LoVo (cell line): ENCODE measurements at regions not wholly inside any gene's neighbourhood (a gene's known extent, or its start where the extent isn't known, plus 50 kb on each side); places are given as distances from the start of the nearest gene placed in this dataset.
"Not testable (repeated sequence)": the region's sequence is repeated elsewhere in the genome, so short reads cannot be mapped to it uniquely, and the experiment has no call there.

Experiments used
- DNase-seq: peaks from one replicate; pipeline ENCODE4 v3.0.0-alpha.2; 2016; ENCODE audit warnings: low spot score

GRCh38 chrY:7415157-7415633 lies 503.6 kb upstream of the AMELY start:
- DNase-seq = no peak

DNA sequence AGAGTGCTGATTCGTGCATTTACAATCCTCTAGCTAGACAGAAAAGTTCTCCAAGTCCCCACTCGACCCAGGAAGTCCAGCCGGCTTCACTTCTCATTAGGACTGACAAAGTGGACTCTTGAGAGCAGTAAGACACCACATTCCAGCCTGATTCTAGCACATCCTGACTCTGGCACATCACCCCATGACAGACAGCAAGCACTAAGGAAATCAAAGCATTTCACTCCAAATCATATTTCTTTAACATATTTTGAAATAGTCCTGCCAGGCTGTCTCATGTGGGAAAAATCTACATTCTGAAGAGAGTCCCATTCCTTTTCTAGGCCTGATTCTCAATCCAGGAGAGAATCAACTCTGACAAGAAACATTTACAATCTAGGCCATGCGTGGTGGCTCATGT lies 478.5 kb upstream of the AMELY start:
- no peak for DNase-seq

DNA sequence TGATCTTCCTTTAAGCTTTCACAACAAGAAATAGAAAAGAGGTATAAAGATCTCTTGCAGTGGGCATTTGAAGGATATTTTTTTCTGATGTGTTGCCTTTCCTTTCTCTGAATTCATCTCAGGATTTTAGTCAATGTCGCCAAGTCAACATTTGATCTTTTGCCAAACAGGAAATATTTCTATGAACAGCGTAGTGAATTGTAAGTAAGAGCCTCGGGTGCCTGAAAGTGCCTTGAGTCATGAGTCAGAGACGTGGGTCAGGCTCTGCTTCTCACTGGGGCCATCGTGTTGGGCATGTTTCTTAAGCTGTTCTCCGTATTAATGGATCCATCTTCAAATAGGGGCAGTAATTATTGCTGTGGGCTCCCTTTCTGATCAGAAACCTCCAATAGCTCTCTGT lies 471.4 kb upstream of the AMELY start:
- no peak for DNase-seq

DNA sequence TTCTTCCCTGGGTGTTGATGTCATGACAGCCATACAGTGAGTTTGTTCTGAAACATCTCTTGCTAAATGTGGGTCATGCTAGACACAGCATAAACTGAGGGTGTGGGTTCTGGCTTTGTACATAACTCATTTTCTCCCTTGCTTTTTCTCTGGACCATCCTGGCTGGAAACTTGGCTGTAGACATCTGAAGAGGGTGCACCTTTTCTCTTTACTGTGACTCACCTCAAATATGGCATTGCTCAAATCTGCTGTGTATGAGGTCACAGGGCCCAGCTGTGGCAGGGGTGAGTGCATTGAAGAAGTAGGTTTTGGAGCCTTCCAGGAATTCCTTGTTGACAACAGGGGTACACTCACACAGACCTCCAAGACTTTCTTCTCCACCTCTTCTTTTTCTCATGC lies 465.5 kb upstream of the AMELY start:
- DNase-seq = no peak

DNA sequence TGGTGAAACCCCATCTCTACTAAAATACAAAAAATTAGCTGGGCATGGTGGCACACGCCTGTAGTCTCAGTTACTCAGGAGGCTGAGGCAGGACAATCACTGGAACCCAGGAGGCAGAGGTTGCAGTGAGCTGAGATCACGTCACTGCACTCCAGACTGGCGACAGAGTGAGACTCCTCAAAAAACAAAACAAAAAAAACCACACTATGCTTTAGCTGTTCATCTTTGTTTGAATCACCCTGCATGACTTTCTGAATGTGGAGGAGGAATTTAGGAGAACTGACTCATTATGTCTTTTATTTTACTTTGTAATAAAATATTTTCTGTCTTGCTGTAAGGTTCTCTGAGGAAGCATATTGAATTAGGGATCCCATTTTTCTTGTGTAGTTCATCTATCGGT lies 462.9 kb upstream of the AMELY start:
- DNase-seq = not testable (repeated sequence)

DNA sequence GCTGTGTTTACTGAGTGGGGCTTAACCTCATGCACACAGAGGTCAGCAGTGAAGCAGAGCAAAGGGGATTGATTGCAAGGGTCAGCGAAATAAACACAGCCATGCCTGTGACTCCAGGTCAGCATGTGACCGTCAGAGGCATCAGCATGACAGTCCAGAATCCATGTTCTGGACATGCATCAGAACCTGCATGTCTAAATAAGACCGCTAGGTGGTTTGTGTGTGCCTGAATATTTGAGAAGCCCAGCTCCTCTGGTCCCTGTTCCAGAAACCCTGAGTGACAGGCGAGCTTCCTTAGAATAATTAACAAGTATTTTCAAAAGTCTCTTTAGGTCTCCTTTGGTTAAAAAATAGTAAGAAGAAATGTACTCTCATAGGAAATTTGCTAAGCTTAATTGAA lies 460.4 kb upstream of the AMELY start:
- not testable (repeated sequence) for DNase-seq

DNA sequence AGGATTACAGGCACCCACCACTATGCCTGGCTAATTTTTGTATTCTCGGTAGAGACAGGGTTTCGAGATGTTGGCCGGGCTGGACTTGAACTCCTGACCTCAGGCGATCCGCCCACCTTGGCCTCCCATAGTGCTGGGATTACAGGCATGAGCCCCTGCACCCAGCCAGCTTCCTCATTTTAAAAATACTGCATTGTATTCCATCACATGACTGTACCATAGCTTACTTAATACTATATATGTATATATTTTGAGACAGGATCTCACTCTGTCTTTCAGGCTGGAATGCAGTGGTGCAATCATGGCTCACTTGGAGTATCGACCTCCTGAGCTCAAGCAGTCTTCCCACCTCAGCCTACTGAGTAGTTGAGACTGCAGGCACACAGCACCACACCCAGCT lies 459.5 kb upstream of the AMELY start:
- not testable (repeated sequence) for DNase-seq

GRCh38 chrY:7359520-7359919 lies 448.0 kb upstream of the AMELY start:
- no peak for DNase-seq

DNA sequence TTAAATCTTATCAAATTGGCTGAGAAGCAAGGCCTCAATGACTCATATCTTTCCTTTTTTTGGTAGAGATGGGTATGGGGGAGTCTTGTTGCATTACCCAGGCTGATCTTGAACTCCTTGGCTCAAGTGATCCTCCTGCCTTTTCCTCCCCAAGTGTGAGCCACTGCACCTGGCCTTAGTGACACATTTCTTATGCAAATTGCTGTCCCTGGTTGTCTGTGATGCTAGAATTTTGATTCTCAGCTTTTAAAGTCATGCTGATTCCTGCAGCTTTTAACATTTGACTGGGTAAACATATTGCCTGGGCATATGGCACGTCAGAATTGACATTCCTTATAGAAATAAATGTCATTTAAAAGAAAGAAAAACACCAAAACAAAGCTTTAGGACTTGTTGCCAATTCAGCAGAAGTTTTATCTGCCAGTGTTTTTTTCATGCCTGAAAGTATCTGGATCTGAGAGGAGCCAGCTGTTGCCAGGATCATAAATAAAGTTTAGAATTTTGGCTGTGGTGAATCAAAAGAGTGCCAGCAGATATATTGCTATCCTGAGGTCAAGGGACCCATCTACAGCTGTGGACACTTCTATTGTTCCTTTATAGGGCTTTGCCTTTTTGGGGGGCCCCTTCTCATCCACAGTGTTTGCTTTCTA lies 446.7 kb upstream of the AMELY start:
- no peak for DNase-seq

DNA sequence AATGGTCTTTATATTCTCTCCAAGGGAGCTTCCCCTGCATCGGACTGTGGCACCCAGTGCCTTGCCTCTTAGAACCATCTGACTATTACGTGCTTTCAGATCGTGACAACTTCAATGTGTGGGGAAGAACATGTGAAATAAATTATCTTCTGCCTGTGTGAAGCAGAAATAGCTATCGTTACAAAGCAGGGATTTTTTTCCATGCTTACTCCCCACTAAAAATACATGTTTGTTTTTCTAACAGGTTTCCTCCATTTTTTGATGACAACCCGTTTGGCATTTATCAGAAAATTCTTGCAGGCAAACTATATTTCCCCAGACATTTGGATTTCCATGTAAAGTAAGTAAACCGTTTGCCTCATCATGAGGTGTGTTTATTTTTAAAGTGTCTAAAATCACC lies 444.3 kb upstream of the AMELY start:
- DNase-seq = not testable (repeated sequence)

GRCh38 chrY:7344661-7345060 lies 433.1 kb upstream of the AMELY start:
- peak; percentile 2 for DNase-seq

- DNase-seq = no peak
These were observed 431.7 kb upstream of the AMELY start for GRCh38 chrY:7343261-7343660.

GRCh38 chrY:7342732-7343131 lies 431.2 kb upstream of the AMELY start:
- DNase-seq = not testable (repeated sequence)

DNA sequence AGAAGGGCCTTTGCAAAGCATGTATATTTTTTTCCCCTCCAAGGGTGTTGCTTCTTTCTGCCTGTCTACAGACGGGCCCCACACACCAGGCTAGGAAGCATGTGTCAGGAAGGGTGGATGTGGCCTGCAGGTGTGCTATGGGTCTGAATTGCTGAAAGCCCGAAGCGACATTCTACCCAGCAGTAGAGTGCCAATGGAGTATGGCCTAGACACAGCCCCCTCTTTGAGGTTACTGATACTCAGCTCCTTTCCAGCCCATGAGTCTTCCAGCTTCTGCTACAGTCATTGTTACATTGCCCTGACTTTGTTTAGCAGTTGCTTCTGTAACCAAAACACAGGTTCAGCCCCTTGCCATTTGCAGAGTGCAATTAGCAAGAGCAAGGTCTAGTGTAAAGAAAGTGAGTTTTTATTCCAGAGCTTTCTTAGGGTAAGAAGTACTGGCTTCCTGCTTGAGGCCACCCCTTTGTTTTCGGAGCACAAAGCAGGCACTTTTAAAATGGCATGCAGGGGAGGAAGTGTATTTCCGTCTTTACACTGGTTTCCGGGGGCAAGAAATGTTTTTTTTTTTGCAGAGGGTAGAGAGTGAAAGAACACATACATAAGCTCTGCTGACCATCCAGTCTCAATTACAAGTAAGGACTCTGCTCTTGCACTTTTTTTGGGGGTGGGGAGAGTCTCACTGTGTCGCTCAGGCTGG lies 428.0 kb upstream of the AMELY start:
- DNase-seq = no peak

GRCh38 chrY:7336023-7336873 lies 424.7 kb upstream of the AMELY start:
- DNase-seq = no peak

GRCh38 chrY:7334449-7334848 lies 422.9 kb upstream of the AMELY start:
- no peak for DNase-seq

- DNase-seq = no peak
These were observed 415.0 kb upstream of the AMELY start for GRCh38 chrY:7326296-7327246.

DNA sequence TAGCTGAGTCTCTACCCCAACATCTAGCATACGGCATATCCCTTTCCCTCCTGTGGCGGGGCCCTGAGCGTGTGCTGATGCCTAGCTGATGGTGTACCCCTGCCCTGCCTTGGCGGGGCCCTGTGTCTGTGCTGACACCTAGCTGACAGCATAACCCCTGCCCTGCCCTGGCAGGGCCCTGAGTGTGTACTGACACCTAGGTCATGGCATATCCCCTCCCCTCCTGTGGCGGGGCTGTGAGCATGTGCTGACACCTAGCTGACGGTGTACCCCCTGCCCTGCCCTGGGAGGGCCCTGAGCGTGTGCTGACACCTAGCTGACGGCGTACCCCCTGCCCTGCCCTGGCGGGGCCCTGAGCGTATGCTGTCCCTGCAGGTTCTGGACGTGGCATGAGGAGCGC lies 414.0 kb upstream of the AMELY start:
- DNase-seq = no peak

- DNase-seq = no peak
These were observed 409.2 kb upstream of the AMELY start for GRCh38 chrY:7320751-7321150.

- not testable (repeated sequence) for DNase-seq
These were observed 408.6 kb upstream of the AMELY start for GRCh38 chrY:7320171-7320570.

- DNase-seq = no peak
These were observed 406.6 kb upstream of the AMELY start for GRCh38 chrY:7318122-7318521.

GRCh38 chrY:7317571-7317970 lies 406.0 kb upstream of the AMELY start:
- DNase-seq = no peak
